Keratinocyte (primary cell): ENCODE measurements at regions not wholly inside any gene's neighbourhood (a gene's known extent, or its start where the extent isn't known, plus 50 kb on each side); places are given as distances from the start of the nearest gene placed in this dataset.

ENCODE experiments used
- DNase-seq: peaks from one replicate; pipeline ENCODE4 v3.0.0-alpha.2; 2011; ENCODE audit warnings: low read depth, missing footprints, low spot score
- FAIRE-seq: peaks from 2 replicates; lab custom pipeline; 2011; peaks lifted over from hg19 to GRCh38; lab: Jason Lieb, UNC
- H2AFZ ChIP-seq: 2 replicates; pipeline ENCODE4 v1.6.0; 2012; ENCODE audit warnings: low read length, control low read depth, inconsistent platforms; ENCODE audit not compliant: control insufficient read depth
- H3K27ac ChIP-seq: 2 replicates; pipeline ENCODE4 v1.5.1; 2011; ENCODE audit warnings: low read length; ENCODE audit not compliant: control insufficient read depth, insufficient read depth
- H3K27me3 ChIP-seq: 3 replicates; pipeline ENCODE4 v1.6.0; 2011; ENCODE audit warnings: low read length; ENCODE audit not compliant: control insufficient read depth, insufficient read depth; ENCODE audit errors: extremely low read depth
- H3K36me3 ChIP-seq, 2 experiments: 2 replicates in 1 of 2; 3 replicates in 1 of 2; pipeline ENCODE4 v1.5.1; 2011; ENCODE audit warnings: low read length in 2 of 2, mild to moderate bottlenecking in 1 of 2; ENCODE audit not compliant: control insufficient read depth in 2 of 2, insufficient read depth in 2 of 2; ENCODE audit errors: extremely low read depth in 1 of 2
- H3K4me1 ChIP-seq: 3 replicates; pipeline ENCODE4 v1.5.1; 2011; ENCODE audit warnings: low read length; ENCODE audit not compliant: control insufficient read depth, insufficient read depth; ENCODE audit errors: extremely low read depth
- H3K4me2 ChIP-seq: 3 replicates; pipeline ENCODE4 v1.6.0; 2011; ENCODE audit warnings: low read depth, low read length; ENCODE audit not compliant: control insufficient read depth, insufficient read depth; ENCODE audit errors: extremely low read depth
- H3K4me3 ChIP-seq, 3 experiments: fragments of 200-600 bp in 1 of 3; sonication (generic) in 1 of 3; 2 replicates in 2 of 3; 3 replicates in 1 of 3; pipeline ENCODE4 v1.5.1; 2011 to 2016; ENCODE audit warnings: low read length in 3 of 3, mild to moderate bottlenecking in 3 of 3, control low read depth in 2 of 3, inconsistent platforms in 1 of 3, low read depth in 1 of 3, mixed read lengths in 1 of 3, mixed run types in 1 of 3, moderate library complexity in 1 of 3; ENCODE audit not compliant: control insufficient read depth in 2 of 3, insufficient read depth in 2 of 3; ENCODE audit errors: extremely low read depth in 1 of 3
- H3K79me2 ChIP-seq: 2 replicates; pipeline ENCODE4 v1.6.0; 2012; ENCODE audit warnings: low read length; ENCODE audit not compliant: control insufficient read depth, insufficient read depth
- H3K9ac ChIP-seq: 3 replicates; pipeline ENCODE4 v1.6.0; 2011; ENCODE audit warnings: low read length; ENCODE audit not compliant: control insufficient read depth, insufficient read depth; ENCODE audit errors: extremely low read depth
- H3K9me1 ChIP-seq: 3 replicates; pipeline ENCODE4 v1.6.0; 2011; ENCODE audit warnings: low read length; ENCODE audit not compliant: control insufficient read depth, insufficient read depth; ENCODE audit errors: extremely low read depth
- H3K9me3 ChIP-seq: 2 replicates; pipeline ENCODE4 v1.5.1; 2012; ENCODE audit warnings: low read depth, low read length; ENCODE audit not compliant: control insufficient read depth
- H4K20me1 ChIP-seq: 3 replicates; pipeline ENCODE4 v1.6.0; 2011; ENCODE audit warnings: low read length; ENCODE audit not compliant: control insufficient read depth, insufficient read depth; ENCODE audit errors: extremely low read depth
- EZH2 ChIP-seq: IDR thresholded peaks from one replicate; pipeline ENCODE4 v1.6.1; 2012; ENCODE audit warnings: inconsistent platforms, mild to moderate bottlenecking, low read length, moderate library complexity
- dilution Hi-C: fragments of 300-500 bp; cut with MboI; formaldehyde crosslinking; loops from one replicate; pipeline ENCODE4 v1.7.0; 2020; ENCODE audit warnings: low sequenced_read_pairs; ENCODE audit not compliant: extremely low pct_ligation_motif_present
- TF ChIP-seq, protein P1 (sequence below), 3 experiments: IDR thresholded peaks in 1 of 3; conservative IDR thresholded peaks in 1 of 3; optimal IDR thresholded peaks in 1 of 3; 2 replicates in 2 of 3; 3 replicates in 1 of 3; pipeline versions ENCODE3 to v1.5.1; 2011; ENCODE audit warnings: low read length in 3 of 3, mild to moderate bottlenecking in 3 of 3, moderate library complexity in 2 of 3, control low read depth in 1 of 3, inconsistent platforms in 1 of 3; ENCODE audit not compliant: insufficient read depth in 2 of 3; ENCODE audit errors: extremely low read depth in 1 of 3

GRCh38 chr14:66152747-66153146 is 333.4 kb upstream of the CCDC196 start:
- no peaks in the 10 kb centered on the region for H3K9me1 ChIP-seq
- H3K4me3 ChIP-seq: no peak overlapping the region
- no peaks in the 10 kb centered on the region for H4K20me1 ChIP-seq
- H3K4me1 ChIP-seq: no peaks in the 10 kb centered on the region
- no peak overlapping the region for H3K27ac ChIP-seq
- no peak for FAIRE-seq
- H3K9ac ChIP-seq: no peak overlapping the region
- H3K36me3 ChIP-seq: no peaks in the 10 kb centered on the region
- no peaks in the 10 kb centered on the region for H3K79me2 ChIP-seq
- H3K9me3 ChIP-seq: no peaks in the 10 kb centered on the region
- no peak for DNase-seq
- H3K4me2 ChIP-seq: no peak overlapping the region
- dilution Hi-C loops: no loop called here
- no peak overlapping the region for H2AFZ ChIP-seq
- no peaks in the 10 kb centered on the region for H3K27me3 ChIP-seq
- TF ChIP-seq, protein P1, sequence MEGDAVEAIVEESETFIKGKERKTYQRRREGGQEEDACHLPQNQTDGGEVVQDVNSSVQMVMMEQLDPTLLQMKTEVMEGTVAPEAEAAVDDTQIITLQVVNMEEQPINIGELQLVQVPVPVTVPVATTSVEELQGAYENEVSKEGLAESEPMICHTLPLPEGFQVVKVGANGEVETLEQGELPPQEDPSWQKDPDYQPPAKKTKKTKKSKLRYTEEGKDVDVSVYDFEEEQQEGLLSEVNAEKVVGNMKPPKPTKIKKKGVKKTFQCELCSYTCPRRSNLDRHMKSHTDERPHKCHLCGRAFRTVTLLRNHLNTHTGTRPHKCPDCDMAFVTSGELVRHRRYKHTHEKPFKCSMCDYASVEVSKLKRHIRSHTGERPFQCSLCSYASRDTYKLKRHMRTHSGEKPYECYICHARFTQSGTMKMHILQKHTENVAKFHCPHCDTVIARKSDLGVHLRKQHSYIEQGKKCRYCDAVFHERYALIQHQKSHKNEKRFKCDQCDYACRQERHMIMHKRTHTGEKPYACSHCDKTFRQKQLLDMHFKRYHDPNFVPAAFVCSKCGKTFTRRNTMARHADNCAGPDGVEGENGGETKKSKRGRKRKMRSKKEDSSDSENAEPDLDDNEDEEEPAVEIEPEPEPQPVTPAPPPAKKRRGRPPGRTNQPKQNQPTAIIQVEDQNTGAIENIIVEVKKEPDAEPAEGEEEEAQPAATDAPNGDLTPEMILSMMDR (optimal IDR thresholded peaks at IDR 0.05 in 1 of 3, IDR thresholded peaks at IDR 0.05 in 1 of 3, conservative IDR thresholded peaks at IDR 0.05 in 1 of 3; ENCODE audit: extremely low read depth in 1 of 3, insufficient read depth in 2 of 3, low read length in 3 of 3): no peak
- no peak for TF ChIP-seq EZH2

DNA sequence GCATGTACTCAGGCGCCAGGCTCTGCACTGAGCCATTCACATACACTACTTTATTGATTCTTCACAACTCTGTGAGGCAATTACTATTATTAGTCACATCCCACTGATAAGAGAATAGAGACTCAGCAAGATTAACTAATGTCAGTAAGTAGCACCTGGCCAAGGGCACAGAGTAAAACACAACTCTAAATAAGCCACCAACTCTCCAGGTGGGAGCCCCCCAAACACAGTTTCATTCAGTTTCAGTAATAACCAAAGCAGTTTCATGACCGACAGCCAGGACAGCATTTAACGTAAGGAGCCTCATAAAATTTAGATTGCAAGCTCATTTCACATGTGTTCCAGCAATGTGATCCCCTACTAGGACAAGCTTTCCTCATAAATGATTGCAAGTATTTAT is 323.1 kb upstream of the CCDC196 start:
- FAIRE-seq (no peak), DNase-seq (no peak)
- H3K4me3 ChIP-seq: no peak overlapping the region

More for the DNA sequence above, 323.1 kb upstream of the CCDC196 start:
- H3K4me1 ChIP-seq: no peaks in the 10 kb centered on the region
- dilution Hi-C loops: no loop called here
- no peaks in the 10 kb centered on the region for H3K36me3 ChIP-seq
- no peak overlapping the region for H2AFZ ChIP-seq
- no peaks in the 10 kb centered on the region for H3K9me1 ChIP-seq
- no peaks in the 10 kb centered on the region for H3K79me2 ChIP-seq
- H3K9me3 ChIP-seq: no peaks in the 10 kb centered on the region
- no peaks in the 10 kb centered on the region for H3K27me3 ChIP-seq
- no peak overlapping the region for H3K4me2 ChIP-seq
- no peak overlapping the region for H3K27ac ChIP-seq
- no peak for TF ChIP-seq EZH2
- TF ChIP-seq, protein P1 (optimal IDR thresholded peaks at IDR 0.05 in 1 of 3, IDR thresholded peaks at IDR 0.05 in 1 of 3, conservative IDR thresholded peaks at IDR 0.05 in 1 of 3; ENCODE audit: extremely low read depth in 1 of 3, insufficient read depth in 2 of 3, low read length in 3 of 3): no peak
- H3K9ac ChIP-seq: no peak overlapping the region
- H4K20me1 ChIP-seq: no peaks in the 10 kb centered on the region
